Spleen (tissue), 11 donors: ENCODE measurements at regions not wholly inside any gene's neighbourhood (a gene's known extent, or its start where the extent isn't known, plus 50 kb on each side); places are given as distances from the start of the nearest gene placed in this dataset.

ENCODE experiments used
- DNase-seq: peaks from one replicate; pipeline ENCODE4 v3.0.0-alpha.2; 2020
- H3K27ac ChIP-seq, 8 donors: fragments of 200-600 bp; sonication (generic) in 7 of 8; 1 replicate in 4 of 8; 2 replicates in 4 of 8; pipeline versions ENCODE4 v1.5.0 to v1.8.0; 2016 to 2021; ENCODE audit warnings: inconsistent platforms in 4 of 8, mild to moderate bottlenecking in 4 of 8, moderate library complexity in 1 of 8
- H3K27me3 ChIP-seq, 7 donors: fragments of 200-600 bp; sonication (generic) in 6 of 7; replicated peaks in 1 of 7; 1 replicate in 4 of 7; 2 replicates in 3 of 7; pipeline versions ENCODE4 v1.5.0 to v1.8.0; 2016 to 2021; ENCODE audit warnings: inconsistent platforms in 3 of 7, mild to moderate bottlenecking in 1 of 7
- H3K36me3 ChIP-seq, 6 donors: fragments of 200-600 bp; sonication (generic) in 5 of 6; 1 replicate in 4 of 6; 2 replicates in 2 of 6; pipeline versions ENCODE4 v1.5.0 to v1.8.0; 2016 to 2021; ENCODE audit warnings: inconsistent platforms in 2 of 6
- H3K4me1 ChIP-seq, 6 donors: fragments of 200-600 bp; sonication (generic) in 5 of 6; 1 replicate in 3 of 6; 2 replicates in 3 of 6; pipeline versions ENCODE4 v1.5.0 to v1.8.0; 2016 to 2021; ENCODE audit warnings: inconsistent platforms in 3 of 6
- H3K4me3 ChIP-seq, 8 donors: fragments of 200-600 bp; sonication (generic) in 7 of 8; 1 replicate in 4 of 8; 2 replicates in 4 of 8; pipeline versions ENCODE4 v1.5.0 to v1.8.0; 2016 to 2021; ENCODE audit warnings: inconsistent platforms in 4 of 8, mild to moderate bottlenecking in 4 of 8, moderate library complexity in 2 of 8
- H3K9me3 ChIP-seq, 8 donors: fragments of 200-600 bp; sonication (generic) in 7 of 8; 1 replicate in 4 of 8; 2 replicates in 4 of 8; pipeline versions ENCODE4 v1.5.0 to v1.8.0; 2016 to 2021; ENCODE audit warnings: inconsistent platforms in 4 of 8
- CTCF ChIP-seq, 11 experiments: fragments of 200-600 bp in 7 of 11; fragments of 450-650 bp in 4 of 11; sonication (generic) in 4 of 11; IDR thresholded peaks in 8 of 11; conservative IDR thresholded peaks in 3 of 11; 1 replicate in 7 of 11; 2 replicates in 4 of 11; pipeline versions ENCODE4 v1.4.0 to v1.8.0; 2016 to 2021; ENCODE audit warnings: antibody characterized with exemption in 11 of 11, inconsistent platforms in 4 of 11, mild to moderate bottlenecking in 1 of 11
- POLR2A ChIP-seq, 3 donors: fragments of 450-650 bp; IDR thresholded peaks; one replicate each; pipeline ENCODE4 v1.5.1; 2017; ENCODE audit warnings: antibody characterized with exemption in 3 of 3, mild to moderate bottlenecking in 1 of 3
- POLR2AphosphoS5 ChIP-seq, 3 donors: sonication (generic); formaldehyde crosslinking; IDR thresholded peaks; one replicate each; pipeline ENCODE4 v1.5.1; 2017; ENCODE audit warnings: antibody characterized with exemption in 3 of 3
- WGBS, 5 donors: extraction: QIAGEN DNeasy Blood & Tissue Kit in 3 of 5; methylation state at CpG; one replicate each; pipeline versions ENCODE4 v1.1.5 to v1.1.7; 2013 to 2018; 5-methylcytosine and 5-hydroxymethylcytosine counted together
- intact Hi-C: fragments of 100-400 bp; cut with DNase I; formaldehyde crosslinking; loops from one replicate; pipeline ENCODE4 v1.15.0; 2023; ENCODE audit warnings: low total_unique reads
- donor health status: healthy with polysubstance abuse.
- donor health status: DM: no; HTN: no; CAD: no; lungs with moderate emphysema.
- donor health status: DM: no; HTN: no; CAD: no.
- donor health status: Bipolar disorder and iron deficiency.
- donor health status: healthy.
- donor health status: DM: no; HTN: no; CAD: no.
- donor health status: DM: yes; HTN: yes; CAD: no.

GRCh38 chr2:107197594-107198294, 311.8 kb upstream of the ST6GAL2 start:
- Histone ChIP-seq H3K4me1 (no peaks in the 10 kb centered on the region), H3K36me3 (no peaks in the 10 kb centered on the region), H3K4me3 (no peak overlapping the region), H3K27me3 (no peaks in the 10 kb centered on the region), H3K9me3 (no peaks in the 10 kb centered on the region), H3K27ac (no peak overlapping the region)
- no peak for DNase-seq
- no peak for TF ChIP-seq POLR2A (IDR thresholded peaks at IDR 0.05)
- TF ChIP-seq CTCF (IDR thresholded peaks at IDR 0.05 in 8 of 11, conservative IDR thresholded peaks at IDR 0.05 in 3 of 11), result no peak
- no peak for TF ChIP-seq POLR2AphosphoS5 (IDR thresholded peaks at IDR 0.05)
- WGBS, 5 donors, result 74 to 82% (median 78%) methylated on average over 5 of the region's 5 CpGs
- intact Hi-C loops, result no loop called here

- DNase-seq, result no peak
- intact Hi-C loops, result no loop called here
- Histone ChIP-seq H3K27me3 (no peaks in the 10 kb centered on the region), H3K4me1 (no peaks in the 10 kb centered on the region), H3K36me3 (no peaks in the 10 kb centered on the region), H3K9me3 (no peaks in the 10 kb centered on the region), H3K4me3 (no peak overlapping the region), H3K27ac (no peak overlapping the region)
- 27 to 38% (median 33%) methylated on average over 2 of the region's 2 CpGs for WGBS, 5 donors
- TF ChIP-seq CTCF (IDR thresholded peaks at IDR 0.05 in 8 of 11, conservative IDR thresholded peaks at IDR 0.05 in 3 of 11), result no peak
- TF ChIP-seq POLR2AphosphoS5 (IDR thresholded peaks at IDR 0.05), result no peak
- no peak for TF ChIP-seq POLR2A (IDR thresholded peaks at IDR 0.05)
Observed at GRCh38 chr2:107202962-107203591, 317.1 kb upstream of the ST6GAL2 start.

- Histone ChIP-seq H3K27ac (no peak overlapping the region), H3K9me3 (peaks cover 0 to 8% (median 0%) of the 10 kb centered on the region in 8 donors), H3K27me3 (no peaks in the 10 kb centered on the region), H3K4me1 (no peaks in the 10 kb centered on the region), H3K4me3 (no peak overlapping the region), H3K36me3 (no peaks in the 10 kb centered on the region)
- TF ChIP-seq POLR2AphosphoS5 (IDR thresholded peaks at IDR 0.05) (no peak), POLR2A (IDR thresholded peaks at IDR 0.05) (no peak), CTCF (IDR thresholded peaks at IDR 0.05 in 8 of 11, conservative IDR thresholded peaks at IDR 0.05 in 3 of 11) (no peak)
- intact Hi-C loops, result no loop called here
- 73 to 79% (median 74%) methylated on average over 9 of the region's 9 CpGs for WGBS, 5 donors
- no peak for DNase-seq
Observed at GRCh38 chr2:107215401-107216350, 329.7 kb upstream of the ST6GAL2 start.
